Activated naive CD4-positive, alpha-beta T cell treated with anti-CD3 and anti-CD28 coated beads for 36 hours (primary cell): ENCODE measurements at regions not wholly inside any gene's neighbourhood (a gene's known extent, or its start where the extent isn't known, plus 50 kb on each side); places are given as distances from the start of the nearest gene placed in this dataset.
"Not testable (repeated sequence)": the region's sequence is repeated elsewhere in the genome, so short reads cannot be mapped to it uniquely, and the experiment has no call there.

ENCODE experiments used
- CTCF ChIA-PET: fragments of 350-600 bp; sonication (Branson Sonifier 250); formaldehyde crosslinking; loops from one replicate; lab custom pipeline; 2021; ENCODE audit warnings: antibody characterized with exemption; lab: Charles Lee
- DNase-seq: peaks from one replicate; pipeline ENCODE4 v3.0.0-alpha.2; 2020
- H3K27ac Mint-ChIP-seq: one replicate; pipeline ENCODE4 v1.8.0; 2021; ENCODE audit warnings: mild to moderate bottlenecking, mixed read lengths
- H3K27me3 Mint-ChIP-seq: one replicate; pipeline ENCODE4 v1.8.0; 2021; ENCODE audit warnings: low read depth, mixed read lengths
- H3K36me3 Mint-ChIP-seq: one replicate; pipeline ENCODE4 v1.8.0; 2021; ENCODE audit warnings: low read depth, mixed read lengths
- H3K4me1 Mint-ChIP-seq: one replicate; pipeline ENCODE4 v1.8.0; 2021; ENCODE audit warnings: low read depth, mixed read lengths
- H3K4me3 Mint-ChIP-seq: one replicate; pipeline ENCODE4 v1.8.0; 2021; ENCODE audit warnings: mild to moderate bottlenecking, moderate library complexity, mixed read lengths
- H3K9me3 Mint-ChIP-seq: one replicate; pipeline ENCODE4 v1.8.0; 2021; ENCODE audit warnings: mixed read lengths
- intact Hi-C: fragments of 100-400 bp; cut with micrococcal nuclease; formaldehyde crosslinking; loops from one replicate; pipeline ENCODE4 v1.15.1; 2023

DNA sequence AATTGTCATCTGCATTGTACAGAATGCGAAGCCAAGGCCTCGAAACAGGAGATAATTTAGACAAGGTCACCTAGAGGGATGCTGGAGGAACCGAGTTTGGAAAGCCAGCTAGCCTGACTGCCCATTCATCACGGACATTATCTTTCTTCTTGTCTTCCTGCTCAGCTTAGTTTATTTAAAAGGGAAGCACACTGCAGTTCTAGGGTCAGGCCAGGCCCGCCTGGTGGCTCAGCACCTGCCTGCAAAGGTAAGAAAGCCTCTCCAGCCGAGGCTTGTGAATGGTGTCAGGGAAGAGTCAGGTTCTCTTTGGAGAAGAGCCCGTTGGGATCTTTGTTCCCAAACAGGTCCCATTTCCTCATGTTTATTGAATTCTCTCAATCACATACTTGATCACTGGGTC, 246.5 kb downstream of the BLID start:
- intact Hi-C loops, result no loop called here
- H3K27ac Mint-ChIP-seq, result no peak overlapping the region
- no peaks in the 10 kb centered on the region for H3K36me3 Mint-ChIP-seq
- no peak overlapping the region for H3K4me3 Mint-ChIP-seq
- CTCF ChIA-PET, result interaction anchor here (1.2 kb wide), 1 partner anchor 215 kb away, joined by 3 read pairs; no protein-coding TSS in a partner anchor
- no peaks in the 10 kb centered on the region for H3K27me3 Mint-ChIP-seq
- no peak for DNase-seq
- no peaks in the 10 kb centered on the region for H3K4me1 Mint-ChIP-seq
- peaks cover 4% of the 10 kb centered on the region for H3K9me3 Mint-ChIP-seq

DNA sequence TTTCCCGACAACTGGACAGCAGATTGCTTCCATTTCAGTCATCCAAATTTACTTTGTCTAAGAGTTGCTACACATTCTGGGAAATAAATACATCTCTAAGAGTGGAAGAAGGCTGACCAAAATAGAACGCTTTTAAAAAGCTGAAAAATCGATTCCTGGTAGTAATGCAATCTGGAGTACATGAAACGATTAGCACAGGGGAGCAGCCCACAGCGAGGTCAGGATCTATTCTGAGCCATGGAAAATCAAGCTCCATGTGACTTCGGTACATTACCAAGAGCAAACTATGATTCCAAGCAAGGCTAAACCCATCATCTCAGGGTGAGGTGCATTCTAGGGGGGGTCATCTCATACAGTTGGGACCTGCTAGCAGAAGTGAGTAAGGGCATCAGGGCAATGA, 249.3 kb downstream of the BLID start:
- Mint-ChIP-seq H3K27me3 (no peaks in the 10 kb centered on the region), H3K36me3 (no peaks in the 10 kb centered on the region), H3K4me1 (no peaks in the 10 kb centered on the region), H3K9me3 (peaks cover 10% of the 10 kb centered on the region), H3K27ac (no peak overlapping the region), H3K4me3 (no peak overlapping the region)
- CTCF ChIA-PET, result no interaction called here
- DNase-seq, result no peak
- intact Hi-C loops, result no loop called here

DNA sequence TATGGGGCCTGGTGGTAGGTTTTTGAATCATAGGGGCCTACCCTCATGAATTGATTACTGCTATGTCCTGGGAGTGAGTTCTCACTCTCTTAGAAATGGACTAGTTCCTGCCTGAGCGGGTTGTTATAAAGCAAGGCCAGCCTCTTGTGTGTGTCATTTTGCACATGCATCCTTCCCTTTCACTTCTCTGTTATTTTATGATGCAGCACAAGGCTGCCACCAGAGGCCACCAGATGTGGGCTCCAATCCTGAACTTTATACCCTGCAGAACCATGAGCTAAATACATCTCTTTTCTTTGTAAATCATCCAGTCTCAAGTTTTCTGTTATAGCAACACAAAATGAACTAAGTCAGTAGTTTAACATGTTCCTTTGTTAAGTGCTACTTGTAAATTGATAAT, 251.4 kb downstream of the BLID start:
- intact Hi-C loops, result no loop called here
- H3K27ac Mint-ChIP-seq, result no peak overlapping the region
- H3K36me3 Mint-ChIP-seq, result no peaks in the 10 kb centered on the region
- H3K4me3 Mint-ChIP-seq, result no peak overlapping the region
- peaks cover 17% of the 10 kb centered on the region for H3K9me3 Mint-ChIP-seq
- CTCF ChIA-PET, result no interaction called here
- H3K4me1 Mint-ChIP-seq, result no peaks in the 10 kb centered on the region
- H3K27me3 Mint-ChIP-seq, result no peaks in the 10 kb centered on the region
- DNase-seq, result no peak

DNA sequence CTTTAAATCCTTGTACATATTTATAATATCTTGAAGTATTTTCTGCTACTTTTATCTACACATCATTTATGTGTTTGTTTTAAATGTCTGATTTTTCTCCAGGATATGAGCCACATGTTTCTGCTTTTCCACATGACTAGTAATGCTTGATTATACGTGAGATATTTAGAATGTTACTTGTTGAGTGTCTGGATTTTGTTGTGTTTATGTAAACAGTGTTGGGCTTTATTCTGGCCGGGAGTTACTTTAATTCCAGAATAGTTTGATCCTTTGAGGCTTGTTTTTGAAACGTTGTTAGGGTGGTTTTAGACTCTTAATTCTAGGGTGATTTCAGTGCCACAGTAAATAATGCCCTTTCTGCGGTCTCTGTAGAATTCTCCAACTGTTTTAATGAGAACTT, 252.9 kb downstream of the BLID start:
- no peak for DNase-seq
- Mint-ChIP-seq H3K27ac (no peak overlapping the region), H3K4me3 (no peak overlapping the region), H3K36me3 (no peaks in the 10 kb centered on the region), H3K4me1 (no peaks in the 10 kb centered on the region), H3K27me3 (no peaks in the 10 kb centered on the region), H3K9me3 (peaks cover 17% of the 10 kb centered on the region)
- intact Hi-C loops, result no loop called here
- CTCF ChIA-PET, result no interaction called here

DNA sequence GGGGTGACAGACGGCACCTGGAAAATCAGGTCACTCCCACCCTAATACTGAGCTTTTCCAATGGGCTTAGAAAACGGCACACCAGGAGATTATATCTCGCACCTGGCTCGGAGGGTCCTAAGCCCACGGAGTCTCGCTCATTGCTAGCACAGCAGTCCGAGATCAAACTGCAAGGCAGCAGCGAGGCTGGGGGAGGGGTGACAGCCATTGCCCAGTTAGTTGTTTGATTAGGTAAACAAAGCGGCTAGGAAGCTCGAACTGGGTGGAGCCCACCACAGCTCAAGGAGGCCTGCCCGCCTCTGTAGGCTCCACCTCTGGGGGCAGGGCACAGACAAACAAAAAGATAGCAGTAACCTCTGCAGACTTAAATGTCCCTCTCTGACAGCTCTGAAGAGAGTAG, 260.9 kb downstream of the BLID start:
- peaks cover 13% of the 10 kb centered on the region for H3K9me3 Mint-ChIP-seq
- H3K27me3 Mint-ChIP-seq, CTCF ChIA-PET, H3K27ac Mint-ChIP-seq, H3K4me3 Mint-ChIP-seq, H3K4me1 Mint-ChIP-seq, H3K36me3 Mint-ChIP-seq, DNase-seq, intact Hi-C loops: not testable (repeated sequence)

DNA sequence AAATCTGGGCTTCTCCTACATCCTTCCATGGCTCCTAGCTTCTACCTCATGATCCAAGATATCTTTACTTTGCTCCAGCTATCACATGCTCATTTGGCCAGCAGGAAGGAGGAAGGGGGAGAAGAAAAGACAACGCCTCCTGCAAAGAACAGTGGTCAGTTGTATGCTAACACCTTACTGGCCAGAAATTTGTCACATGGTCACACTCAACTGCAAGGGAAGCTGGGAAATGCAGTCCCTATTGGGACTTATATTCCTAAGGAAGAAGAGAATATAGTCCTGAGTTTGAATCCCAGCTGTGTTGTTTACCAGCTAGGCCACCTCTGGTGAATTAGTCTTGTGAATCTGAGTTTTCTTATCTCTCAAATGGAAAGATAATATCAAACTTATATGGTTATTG, 272.0 kb downstream of the BLID start:
- Mint-ChIP-seq H3K27ac (no peak overlapping the region), H3K36me3 (no peaks in the 10 kb centered on the region), H3K4me3 (no peak overlapping the region), H3K4me1 (no peaks in the 10 kb centered on the region), H3K9me3 (peaks cover 3% of the 10 kb centered on the region), H3K27me3 (no peaks in the 10 kb centered on the region)
- CTCF ChIA-PET, result interaction anchor here (1.2 kb wide), 1 partner anchor 12 kb away, joined by 3 read pairs; no protein-coding TSS in a partner anchor
- intact Hi-C loops, result no loop called here
- DNase-seq, result no peak

DNA sequence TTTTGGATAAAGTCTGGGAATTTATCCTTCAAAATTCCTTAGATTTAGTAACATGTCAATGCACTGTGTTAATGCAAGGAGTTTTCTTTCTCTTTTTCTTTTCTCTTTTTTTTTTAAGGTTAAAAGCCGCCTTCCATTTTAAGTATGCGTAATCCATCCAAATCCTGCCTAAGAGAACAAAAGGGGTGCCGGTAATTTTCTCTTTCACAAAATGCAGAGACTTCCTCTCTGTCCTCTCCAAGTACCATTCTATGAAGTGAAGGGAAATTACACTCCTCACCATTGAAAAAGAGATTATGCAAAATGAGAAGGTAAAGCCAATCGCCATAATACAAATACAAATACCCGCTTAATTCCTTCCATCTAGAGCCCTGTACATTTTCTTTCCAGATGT, 273.8 kb downstream of the BLID start:
- CTCF ChIA-PET, result no interaction called here
- intact Hi-C loops, result no loop called here
- H3K27me3 Mint-ChIP-seq, result no peaks in the 10 kb centered on the region

DNA sequence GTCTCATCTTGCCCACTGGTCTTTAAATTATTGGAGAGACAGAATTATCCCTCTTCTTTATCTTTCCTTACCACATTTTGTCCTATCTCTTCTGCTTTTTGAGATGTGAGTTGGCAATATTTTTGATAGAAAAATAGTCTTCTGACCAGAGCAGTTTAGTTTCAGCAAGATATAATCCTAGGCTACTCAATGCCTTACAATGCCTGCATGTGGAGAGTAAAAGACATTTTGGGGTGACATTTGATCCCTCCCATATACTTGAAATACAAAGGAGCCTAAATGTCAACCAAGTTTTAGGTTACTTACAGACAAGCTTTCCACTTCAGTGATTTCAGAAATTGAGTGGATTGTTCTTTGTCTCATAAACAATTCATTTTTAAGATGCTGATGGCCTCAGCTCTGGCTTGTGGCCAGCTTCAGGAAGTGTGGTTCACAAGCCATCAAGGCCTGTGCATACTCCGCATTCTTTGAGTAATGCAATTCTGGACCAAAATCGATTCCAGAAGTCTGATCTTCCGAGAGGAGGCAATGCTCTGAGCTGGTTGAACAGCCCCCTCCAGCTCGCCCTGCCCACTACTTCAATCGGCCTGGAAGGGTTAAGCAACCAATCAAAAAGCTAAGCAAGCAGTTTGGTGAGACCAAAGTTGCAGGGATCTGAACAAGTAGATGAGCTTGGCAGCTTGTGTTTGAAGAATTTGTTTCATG, 274.4 kb downstream of the BLID start:
- intact Hi-C loops, result no loop called here
- CTCF ChIA-PET, result no interaction called here
- no peak overlapping the region for H3K27ac Mint-ChIP-seq
- DNase-seq, result no peak
- H3K4me1 Mint-ChIP-seq, result no peaks in the 10 kb centered on the region
- H3K27me3 Mint-ChIP-seq, result no peaks in the 10 kb centered on the region
- no peak overlapping the region for H3K4me3 Mint-ChIP-seq
- H3K9me3 Mint-ChIP-seq, result peaks cover 6% of the 10 kb centered on the region
- no peaks in the 10 kb centered on the region for H3K36me3 Mint-ChIP-seq

More for the DNA sequence above, 273.8 kb downstream of the BLID start:
- no peak overlapping the region for H3K4me3 Mint-ChIP-seq
- H3K4me1 Mint-ChIP-seq, result no peaks in the 10 kb centered on the region
- H3K27ac Mint-ChIP-seq, result no peak overlapping the region
- no peak for DNase-seq
- peaks cover 3% of the 10 kb centered on the region for H3K9me3 Mint-ChIP-seq
- H3K36me3 Mint-ChIP-seq, result no peaks in the 10 kb centered on the region

DNA sequence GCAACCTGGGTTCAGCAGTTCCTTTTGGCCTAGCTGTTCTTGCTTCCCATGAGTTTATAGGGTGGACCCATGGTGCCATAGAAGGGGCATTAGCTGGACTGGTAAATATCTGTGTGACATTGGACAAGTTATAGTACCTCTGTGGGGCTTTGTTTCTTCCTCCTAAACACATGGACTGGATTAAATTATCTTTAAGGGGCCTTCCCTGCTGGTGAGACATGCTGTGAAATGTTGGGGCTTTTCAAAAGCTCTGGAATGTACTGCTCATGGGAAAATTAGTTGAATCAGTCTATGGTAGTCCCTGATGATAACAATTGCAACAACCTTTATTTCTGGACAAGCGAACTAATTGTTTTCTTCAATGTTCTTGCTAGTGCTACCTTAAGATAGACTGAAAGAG, 276.2 kb downstream of the BLID start:
- no peak overlapping the region for H3K27ac Mint-ChIP-seq
- peaks cover 7% of the 10 kb centered on the region for H3K9me3 Mint-ChIP-seq
- H3K36me3 Mint-ChIP-seq, result no peaks in the 10 kb centered on the region
- H3K4me3 Mint-ChIP-seq, result no peak overlapping the region
- H3K27me3 Mint-ChIP-seq, result no peaks in the 10 kb centered on the region
- DNase-seq, result no peak
- intact Hi-C loops, result no loop called here
- CTCF ChIA-PET, result no interaction called here
- no peaks in the 10 kb centered on the region for H3K4me1 Mint-ChIP-seq

DNA sequence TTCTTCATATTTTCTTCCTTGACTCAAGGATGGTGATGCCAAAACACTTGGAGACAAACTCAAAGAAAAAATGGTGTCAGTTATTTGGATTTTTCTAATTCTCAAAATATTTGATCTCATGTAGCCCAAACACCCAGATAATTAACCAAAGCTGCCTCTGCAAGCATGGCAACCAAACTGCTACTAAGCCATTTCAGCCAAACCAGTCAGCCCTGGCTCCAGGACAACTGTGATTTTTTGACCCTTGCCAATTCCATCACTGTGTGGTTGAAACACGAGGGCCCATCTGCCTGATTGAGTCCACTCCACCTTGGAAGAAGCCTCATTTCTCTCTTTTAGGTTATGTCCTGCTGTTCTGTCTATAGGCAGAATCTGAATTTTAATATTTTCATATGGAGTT, 277.4 kb downstream of the BLID start:
- DNase-seq, result no peak
- no peaks in the 10 kb centered on the region for H3K4me1 Mint-ChIP-seq
- H3K9me3 Mint-ChIP-seq, result peaks cover 12% of the 10 kb centered on the region
- H3K36me3 Mint-ChIP-seq, result no peaks in the 10 kb centered on the region
- H3K27me3 Mint-ChIP-seq, result no peaks in the 10 kb centered on the region
- H3K4me3 Mint-ChIP-seq, result no peak overlapping the region
- no peak overlapping the region for H3K27ac Mint-ChIP-seq
- CTCF ChIA-PET, result no interaction called here
- intact Hi-C loops, result no loop called here

DNA sequence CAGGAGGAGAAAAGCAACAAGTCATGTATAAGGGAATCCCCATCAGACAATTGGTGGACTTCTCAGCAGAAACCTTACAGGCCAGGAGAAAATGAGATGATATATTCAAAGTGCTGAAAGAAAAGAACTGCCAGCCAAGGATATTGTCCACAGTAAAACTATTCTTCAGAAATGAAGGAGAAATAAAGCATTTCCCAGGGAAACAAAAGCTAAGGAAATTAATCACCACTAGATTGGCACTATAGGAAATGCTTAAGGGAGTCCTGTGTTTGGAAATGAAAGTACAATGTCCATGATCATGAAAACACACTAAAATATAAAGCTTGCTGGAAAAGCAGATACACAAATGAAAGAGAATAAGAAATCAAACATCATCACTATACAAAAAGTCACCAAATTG, 282.0 kb downstream of the BLID start:
- H3K36me3 Mint-ChIP-seq, result no peaks in the 10 kb centered on the region
- H3K4me3 Mint-ChIP-seq, result no peak overlapping the region
- DNase-seq, result no peak
- peaks cover 1% of the 10 kb centered on the region for H3K4me1 Mint-ChIP-seq
- H3K27ac Mint-ChIP-seq, result no peak overlapping the region
- intact Hi-C loops, result no loop called here
- CTCF ChIA-PET, result no interaction called here
- no peaks in the 10 kb centered on the region for H3K27me3 Mint-ChIP-seq
- H3K9me3 Mint-ChIP-seq, result peaks cover 27% of the 10 kb centered on the region

DNA sequence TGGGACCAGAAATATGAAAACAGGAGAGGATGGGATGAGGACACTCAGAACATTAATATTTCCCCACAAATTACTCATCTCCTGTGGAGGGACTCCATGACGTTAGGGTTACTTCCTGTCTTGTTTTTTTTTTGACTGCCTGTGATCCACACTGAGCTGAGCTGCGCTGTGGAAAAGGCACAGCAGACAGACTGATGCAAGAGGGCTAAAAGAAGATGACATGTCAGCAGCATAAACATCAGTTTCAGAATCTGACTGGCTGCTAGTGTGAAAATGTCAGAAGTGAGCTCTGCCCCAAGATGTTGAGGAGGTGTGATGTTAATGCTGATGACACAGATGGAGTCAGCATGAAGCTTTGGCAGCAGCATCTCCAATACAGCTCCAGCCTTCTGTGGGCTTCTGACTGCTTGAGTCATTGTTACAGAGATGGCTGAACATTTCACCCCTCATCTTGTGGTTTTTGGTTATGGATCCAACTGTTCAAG, 286.8 kb downstream of the BLID start:
- Mint-ChIP-seq H3K27me3 (no peaks in the 10 kb centered on the region), H3K36me3 (no peaks in the 10 kb centered on the region), H3K9me3 (peaks cover 24% of the 10 kb centered on the region), H3K4me1 (peaks cover 3% of the 10 kb centered on the region), H3K4me3 (no peak overlapping the region), H3K27ac (no peak overlapping the region)
- DNase-seq, result peak; percentile 12
- intact Hi-C loops, result no loop called here
- CTCF ChIA-PET, result interaction anchor here (0.8 kb wide), 1 partner anchor 262 kb away, joined by 3 read pairs; no protein-coding TSS in a partner anchor

DNA sequence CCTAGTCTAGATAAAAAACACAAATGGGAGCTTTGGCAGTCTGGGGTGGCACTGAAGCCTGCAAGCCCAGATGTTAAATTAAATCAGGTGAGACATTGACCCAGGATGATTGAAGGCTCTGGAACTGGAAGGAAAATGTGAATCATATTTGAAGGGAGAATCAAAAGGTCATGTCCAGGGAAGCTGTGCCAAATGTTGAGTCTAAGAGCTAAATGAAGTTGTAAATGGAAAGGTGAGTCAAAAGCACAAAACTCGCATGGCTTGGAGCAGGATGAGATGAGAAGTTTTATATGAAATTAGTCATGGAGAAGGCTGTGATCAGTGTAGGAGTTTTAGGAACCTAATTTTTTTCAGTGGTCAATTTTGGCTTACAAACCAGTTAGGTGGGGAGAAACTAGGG, 301.1 kb downstream of the BLID start:
- Mint-ChIP-seq H3K9me3 (peaks cover 24% of the 10 kb centered on the region), H3K27ac (no peak overlapping the region), H3K27me3 (no peaks in the 10 kb centered on the region), H3K4me3 (no peak overlapping the region), H3K4me1 (no peaks in the 10 kb centered on the region), H3K36me3 (no peaks in the 10 kb centered on the region)
- CTCF ChIA-PET, result no interaction called here
- no peak for DNase-seq
- intact Hi-C loops, result no loop called here
